SU-DHL-6 (cell line): ENCODE measurements at regions not wholly inside any gene's neighbourhood (a gene's known extent, or its start where the extent isn't known, plus 50 kb on each side); places are given as distances from the start of the nearest gene placed in this dataset.

Experiments used
- EZH2phosphoT487 ChIP-seq: fragments of 200-600 bp; sonication (generic), shearing (Covaris generic); conservative IDR thresholded peaks from 2 replicates; pipeline ENCODE4 v1.6.1; 2018; ENCODE audit warnings: mild to moderate bottlenecking, antibody characterized with exemption, low read length, moderate library complexity, mixed read lengths
- TF ChIP-seq, protein P1 (sequence below): fragments of 200-600 bp; sonication (generic); IDR thresholded peaks from one replicate; pipeline ENCODE4 v1.5.1; 2017; ENCODE audit warnings: antibody characterized with exemption, mild to moderate bottlenecking, low read length, moderate library complexity; ENCODE audit not compliant: insufficient read depth, poor library complexity, severe bottlenecking

DNA sequence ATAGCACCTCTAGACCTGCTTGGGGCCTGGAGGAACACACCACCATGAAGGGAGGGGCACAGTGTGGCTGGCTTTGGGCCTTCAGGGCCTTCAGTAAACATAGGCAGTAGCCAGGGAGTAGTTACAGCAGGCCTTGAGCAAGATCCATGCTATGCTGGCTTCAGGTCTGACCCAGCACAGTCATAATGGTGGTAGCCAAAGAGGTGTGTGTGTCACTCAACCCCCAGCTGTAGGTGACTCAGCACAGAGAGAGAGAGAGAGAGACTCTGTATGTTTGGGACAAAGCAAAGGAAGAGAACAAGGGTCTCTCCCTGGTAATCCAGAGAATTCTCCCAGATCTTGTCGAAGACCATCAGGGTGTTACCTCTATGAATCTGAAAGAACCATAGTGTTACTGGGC, 250.5 kb upstream of the PKN2 start:
- TF ChIP-seq, protein P1, sequence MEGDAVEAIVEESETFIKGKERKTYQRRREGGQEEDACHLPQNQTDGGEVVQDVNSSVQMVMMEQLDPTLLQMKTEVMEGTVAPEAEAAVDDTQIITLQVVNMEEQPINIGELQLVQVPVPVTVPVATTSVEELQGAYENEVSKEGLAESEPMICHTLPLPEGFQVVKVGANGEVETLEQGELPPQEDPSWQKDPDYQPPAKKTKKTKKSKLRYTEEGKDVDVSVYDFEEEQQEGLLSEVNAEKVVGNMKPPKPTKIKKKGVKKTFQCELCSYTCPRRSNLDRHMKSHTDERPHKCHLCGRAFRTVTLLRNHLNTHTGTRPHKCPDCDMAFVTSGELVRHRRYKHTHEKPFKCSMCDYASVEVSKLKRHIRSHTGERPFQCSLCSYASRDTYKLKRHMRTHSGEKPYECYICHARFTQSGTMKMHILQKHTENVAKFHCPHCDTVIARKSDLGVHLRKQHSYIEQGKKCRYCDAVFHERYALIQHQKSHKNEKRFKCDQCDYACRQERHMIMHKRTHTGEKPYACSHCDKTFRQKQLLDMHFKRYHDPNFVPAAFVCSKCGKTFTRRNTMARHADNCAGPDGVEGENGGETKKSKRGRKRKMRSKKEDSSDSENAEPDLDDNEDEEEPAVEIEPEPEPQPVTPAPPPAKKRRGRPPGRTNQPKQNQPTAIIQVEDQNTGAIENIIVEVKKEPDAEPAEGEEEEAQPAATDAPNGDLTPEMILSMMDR = no peak
- TF ChIP-seq EZH2phosphoT487 = no peak
